SW480 (cell line): ENCODE measurements at regions not wholly inside any gene's neighbourhood (a gene's known extent, or its start where the extent isn't known, plus 50 kb on each side); places are given as distances from the start of the nearest gene placed in this dataset.

Experiments used
- DNase-seq: peaks from one replicate; pipeline ENCODE4 v3.0.0-alpha.2; 2016; ENCODE audit warnings: low spot score

DNA sequence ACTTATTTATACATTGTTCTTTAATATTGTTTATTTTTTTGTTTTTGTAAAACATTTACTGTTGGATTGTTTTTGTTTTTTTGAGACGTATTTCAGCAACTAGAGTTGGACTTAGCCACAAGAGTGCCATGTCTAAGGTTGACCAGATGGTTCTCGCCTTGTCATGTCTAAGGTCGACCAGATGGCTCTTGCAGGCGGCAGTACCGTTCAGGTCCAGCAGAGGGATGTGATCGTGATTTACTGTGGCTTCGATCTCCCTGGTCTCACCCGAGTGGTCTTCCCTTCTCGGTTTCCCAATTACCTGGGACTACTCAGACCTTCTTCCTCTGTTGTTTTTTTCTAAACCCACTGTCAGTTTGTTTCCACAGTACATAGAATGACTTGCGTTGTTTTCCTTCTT lies 1438.6 kb downstream of the UQCRFS1 start:
- DNase-seq: no peak

DNA sequence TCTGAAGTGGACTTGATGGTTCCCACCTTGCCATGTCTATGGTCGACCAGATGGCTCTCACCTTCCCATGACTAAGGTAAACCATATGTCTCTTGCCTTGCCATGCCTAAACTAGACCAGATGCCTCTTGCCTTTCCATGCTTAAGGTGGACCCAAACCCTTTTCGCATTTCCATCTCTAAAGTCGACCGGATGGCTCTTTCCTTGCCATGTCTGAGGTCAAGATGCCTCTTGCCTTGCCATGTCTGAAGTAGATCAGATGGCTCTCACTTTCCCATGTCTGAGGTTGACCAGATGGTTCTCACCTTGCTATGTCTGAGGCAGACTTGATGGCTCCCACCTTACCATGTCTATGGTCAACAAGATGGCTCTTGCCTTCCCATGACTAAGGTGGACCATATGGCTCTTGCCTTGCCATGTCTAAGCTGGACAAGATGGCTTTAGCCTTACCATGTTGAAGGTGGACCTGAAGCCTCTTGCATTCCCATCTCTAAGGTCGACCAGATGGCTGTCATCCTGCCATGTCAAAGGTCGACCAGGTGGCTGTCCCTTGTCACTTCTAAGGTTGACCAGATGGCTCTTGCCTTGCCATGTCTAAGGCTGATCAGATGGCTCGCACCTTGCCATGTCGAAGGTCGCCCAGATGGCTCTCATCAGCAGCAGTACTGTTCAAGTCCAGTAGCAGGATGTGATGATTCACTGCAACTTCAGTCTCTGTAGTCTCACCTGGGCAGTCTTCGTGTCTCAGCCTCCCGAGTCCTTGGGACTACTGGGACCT lies 1439.4 kb downstream of the UQCRFS1 start:
- DNase-seq: no peak

DNA sequence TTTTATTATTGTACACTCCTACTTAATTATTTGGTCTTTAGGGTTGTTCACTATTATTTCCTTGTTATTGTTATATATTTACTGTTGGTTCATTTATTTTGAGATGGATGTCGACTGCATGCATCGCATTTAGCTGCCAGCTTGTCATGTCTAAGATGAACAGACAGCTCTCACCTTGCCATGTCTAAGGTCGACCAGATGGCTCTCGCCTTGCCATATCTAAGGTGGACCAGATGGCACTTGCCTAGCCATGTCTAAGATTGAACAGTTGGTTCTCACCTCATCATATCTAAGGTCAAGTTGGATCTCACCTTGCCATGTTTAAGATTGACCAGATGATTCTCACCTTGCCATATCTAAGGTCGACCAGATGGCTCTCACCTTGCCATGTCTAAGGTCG lies 1440.9 kb downstream of the UQCRFS1 start:
- no peak for DNase-seq

DNA sequence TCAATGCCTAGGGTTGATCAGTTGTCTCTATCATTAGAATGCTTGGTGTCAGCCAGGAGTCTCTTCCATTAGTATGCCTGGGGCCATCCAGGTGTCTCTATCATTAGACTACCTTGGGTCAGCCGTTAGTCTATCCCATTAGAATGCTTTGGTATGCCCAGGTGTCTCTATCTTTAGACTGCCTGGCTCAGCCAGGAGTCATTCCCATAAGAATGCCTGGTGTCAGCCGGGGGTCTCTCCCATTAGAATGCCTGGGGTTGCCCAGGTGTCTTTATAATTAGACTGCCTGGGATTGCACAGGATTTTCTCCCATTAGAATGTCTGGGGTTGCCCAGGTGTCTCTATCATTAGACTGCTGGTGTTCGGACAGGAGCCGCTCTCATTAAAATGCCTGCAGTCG lies 1442.9 kb downstream of the UQCRFS1 start:
- DNase-seq: no peak

DNA sequence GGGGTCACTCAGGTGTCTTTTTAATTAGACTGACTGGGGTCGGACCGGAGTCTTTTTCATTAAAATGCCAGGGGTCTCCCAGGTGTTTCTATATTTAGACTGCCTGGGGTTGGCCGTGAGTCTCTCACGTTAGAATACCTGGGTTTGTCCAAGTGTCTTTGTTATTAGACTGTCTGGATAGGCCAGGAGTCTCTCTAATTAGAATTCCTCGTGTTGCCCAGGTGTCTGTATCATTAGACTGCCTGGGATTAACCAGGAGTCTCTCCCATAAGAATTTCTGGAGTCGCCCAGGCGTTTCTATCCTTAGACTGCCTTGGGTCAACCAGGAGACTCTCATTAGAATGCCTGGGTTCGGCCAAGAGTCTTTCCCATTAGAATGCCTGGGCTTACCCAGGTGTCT lies 1445.7 kb downstream of the UQCRFS1 start:
- no peak for DNase-seq

DNA sequence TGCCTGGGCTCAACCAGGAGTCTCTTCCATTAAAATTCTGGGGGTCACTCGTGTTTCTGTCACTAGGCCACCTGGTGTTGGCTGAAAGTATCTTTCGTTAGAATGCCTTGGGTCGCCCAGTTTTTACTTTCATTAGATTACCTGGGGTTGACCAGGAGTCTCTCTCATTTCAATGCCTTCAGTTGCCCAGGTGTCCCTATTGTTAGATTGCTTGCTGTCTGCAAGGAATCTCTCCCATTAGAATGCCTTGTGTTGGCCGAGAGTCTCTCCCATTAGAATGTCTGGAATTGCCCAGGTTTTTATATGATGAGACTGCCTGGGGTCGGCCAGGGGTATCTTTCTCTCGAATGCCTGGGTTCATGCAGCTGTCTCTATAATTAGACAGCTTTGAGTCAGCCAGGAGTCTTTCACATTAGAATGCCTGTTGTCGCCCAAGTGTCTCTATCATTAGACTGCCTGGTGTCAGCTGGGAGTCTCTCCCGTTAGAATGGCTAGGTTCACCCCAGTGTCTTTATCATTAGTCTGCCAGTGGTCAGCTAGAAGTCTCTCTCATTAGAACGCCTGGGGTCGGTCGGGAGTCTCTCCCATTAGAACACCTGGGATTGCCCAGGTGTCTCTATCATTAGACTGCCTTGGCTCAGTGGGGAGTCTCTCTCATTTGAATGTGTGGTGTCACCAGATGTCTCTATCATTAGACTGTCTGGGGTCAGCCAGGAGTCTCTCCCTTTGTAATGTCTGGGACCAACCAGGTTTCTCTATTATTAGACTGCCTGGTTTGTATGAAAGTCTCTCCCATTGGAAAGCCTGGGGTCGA lies 1446.8 kb downstream of the UQCRFS1 start:
- DNase-seq: no peak

DNA sequence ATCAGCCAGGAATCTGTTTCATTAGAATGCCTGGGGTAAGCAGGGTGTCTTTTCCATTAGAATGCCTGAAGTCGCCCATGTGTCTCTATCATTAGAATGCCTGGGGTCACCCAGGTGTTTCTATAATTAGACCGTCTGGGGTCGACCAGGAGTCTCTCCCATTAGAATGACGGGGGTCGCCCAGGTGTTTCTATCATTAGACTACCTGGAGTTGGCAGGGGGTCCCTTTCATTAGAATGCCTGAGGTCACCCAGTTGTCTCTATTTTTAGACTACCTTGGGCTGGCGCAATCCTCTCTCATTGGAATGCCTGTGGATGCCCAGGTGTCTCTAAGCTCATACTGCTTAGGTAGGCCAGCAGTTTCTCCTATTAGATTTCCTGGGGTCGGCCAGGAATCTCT lies 1447.6 kb downstream of the UQCRFS1 start:
- no peak for DNase-seq

DNA sequence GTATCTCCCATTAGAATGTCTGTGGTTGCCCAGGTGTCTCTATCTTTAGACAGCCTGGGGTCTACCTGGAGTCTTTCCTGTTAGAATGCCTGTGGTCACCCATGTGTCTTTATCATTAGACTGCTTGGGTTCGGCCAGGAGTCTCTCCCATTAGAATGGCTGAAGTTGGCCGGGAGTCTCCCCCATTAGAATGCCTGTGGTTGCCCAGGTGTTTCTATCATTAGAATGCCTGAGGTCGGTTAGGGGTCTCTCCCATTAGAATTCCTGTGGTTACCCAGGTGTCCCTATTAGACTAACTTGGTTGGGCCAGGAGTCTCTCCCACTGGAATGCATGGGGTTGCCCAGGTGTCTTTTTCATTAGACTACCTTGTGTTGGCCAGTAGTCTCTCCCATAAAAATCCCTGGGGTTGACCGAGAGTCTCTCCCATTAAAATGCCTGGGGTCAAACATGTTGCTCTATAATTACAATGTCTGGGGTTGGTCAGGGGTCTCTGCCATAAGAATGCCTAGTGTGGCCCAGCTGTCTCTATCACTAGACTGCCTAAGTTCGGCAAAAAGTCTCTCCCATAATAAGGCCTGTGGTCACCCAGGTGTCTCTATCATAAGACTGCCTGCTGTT lies 1448.7 kb downstream of the UQCRFS1 start:
- no peak for DNase-seq

DNA sequence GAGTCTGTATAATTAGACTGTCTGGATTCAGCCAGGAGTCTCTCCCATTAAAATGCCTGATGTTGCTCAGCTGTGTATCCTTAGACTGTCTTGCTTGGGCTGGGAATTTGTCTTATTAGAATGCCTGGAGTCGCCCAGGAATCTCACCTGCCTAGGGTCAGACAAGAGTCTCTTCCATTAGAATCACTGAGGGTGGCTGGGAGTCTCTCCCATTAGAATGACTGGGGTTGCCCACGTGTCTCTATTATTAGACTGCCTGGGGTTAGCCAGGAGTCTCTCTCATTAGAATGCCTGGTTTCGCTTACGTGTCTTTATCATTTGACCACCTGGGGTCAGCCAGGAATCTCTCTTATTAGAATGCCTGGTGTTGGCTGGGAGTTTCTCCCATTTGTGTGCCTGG lies 1450.0 kb downstream of the UQCRFS1 start:
- DNase-seq: no peak

DNA sequence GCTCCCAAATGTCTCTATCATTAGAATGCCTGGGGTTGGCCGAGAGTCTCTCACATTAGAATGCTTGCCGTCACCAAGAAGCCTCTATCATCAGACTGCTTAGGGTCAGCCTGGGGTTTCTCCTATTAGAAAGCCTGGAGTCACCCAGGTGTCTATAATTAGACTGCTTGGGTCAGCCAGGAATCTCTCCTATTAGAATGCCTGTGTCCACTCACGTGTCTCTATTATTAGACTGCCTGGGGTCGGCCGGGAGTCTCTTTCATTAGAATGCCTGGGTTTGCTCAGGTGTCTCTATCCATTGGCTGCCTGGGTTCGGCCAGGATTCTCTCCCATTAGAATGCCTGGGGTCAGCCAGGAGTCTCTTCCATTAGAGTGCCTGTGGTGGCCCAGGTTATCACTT lies 1453.1 kb downstream of the UQCRFS1 start:
- DNase-seq: no peak

DNA sequence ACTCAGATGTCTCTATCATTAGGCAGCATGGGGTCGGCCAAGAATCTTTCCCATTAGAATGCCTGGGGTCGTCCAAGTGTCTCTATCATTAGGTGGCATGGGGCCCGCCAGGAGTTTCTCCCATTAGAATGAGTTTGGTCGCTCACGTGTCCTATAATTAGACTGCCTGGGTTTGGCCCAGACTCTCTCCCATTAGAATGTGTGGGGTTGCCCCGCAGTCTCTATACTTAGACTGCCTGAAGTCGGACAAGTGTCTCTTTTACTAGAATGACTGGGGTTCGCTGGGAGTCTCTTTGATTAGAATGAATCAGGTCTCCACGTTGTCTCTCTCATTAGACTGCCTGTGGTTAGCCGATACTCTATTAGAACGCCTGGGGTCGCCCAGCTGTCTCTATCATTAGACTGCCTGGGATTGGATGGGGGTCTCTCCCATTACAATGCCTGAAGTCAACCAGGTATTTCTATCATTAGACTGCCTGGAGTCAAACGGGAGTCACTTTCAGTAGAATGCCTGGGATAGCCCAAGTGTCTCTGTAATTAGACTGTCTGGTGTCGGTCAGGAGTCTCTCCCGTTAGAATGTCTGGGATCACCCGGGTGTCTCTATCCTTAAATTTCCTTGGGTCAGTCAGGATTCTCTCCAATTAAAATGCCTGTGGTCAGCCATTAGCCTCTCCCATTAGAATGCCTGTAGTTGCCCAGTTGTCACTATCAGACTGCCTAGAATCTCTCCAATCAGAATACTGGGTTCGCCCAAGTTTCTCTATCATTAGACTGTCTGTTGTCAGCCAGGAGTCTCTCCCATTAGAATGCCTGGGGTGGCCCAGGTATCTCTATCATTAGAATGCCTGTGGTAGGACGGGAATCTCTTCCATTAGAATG lies 1454.1 kb downstream of the UQCRFS1 start:
- DNase-seq: no peak

DNA sequence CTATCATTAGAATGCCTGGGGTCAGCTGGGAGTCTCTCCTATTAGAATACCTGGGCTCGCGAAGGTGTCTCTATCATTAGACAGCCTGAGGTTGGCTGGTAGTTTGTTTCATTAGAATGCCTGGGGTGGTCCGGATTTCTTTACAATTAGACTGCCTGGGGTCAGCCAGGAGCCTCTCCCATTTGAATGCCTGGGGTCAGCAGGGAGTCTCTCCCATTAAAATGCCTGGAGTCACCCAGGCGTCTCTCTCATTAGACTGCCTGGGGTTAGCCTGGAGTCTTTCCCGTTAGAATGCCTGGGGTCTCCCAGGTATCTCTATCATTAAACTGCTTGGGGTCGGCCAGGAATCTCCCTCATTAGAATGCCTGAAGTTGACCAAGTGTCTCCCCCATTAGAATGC lies 1458.3 kb downstream of the UQCRFS1 start:
- no peak for DNase-seq

DNA sequence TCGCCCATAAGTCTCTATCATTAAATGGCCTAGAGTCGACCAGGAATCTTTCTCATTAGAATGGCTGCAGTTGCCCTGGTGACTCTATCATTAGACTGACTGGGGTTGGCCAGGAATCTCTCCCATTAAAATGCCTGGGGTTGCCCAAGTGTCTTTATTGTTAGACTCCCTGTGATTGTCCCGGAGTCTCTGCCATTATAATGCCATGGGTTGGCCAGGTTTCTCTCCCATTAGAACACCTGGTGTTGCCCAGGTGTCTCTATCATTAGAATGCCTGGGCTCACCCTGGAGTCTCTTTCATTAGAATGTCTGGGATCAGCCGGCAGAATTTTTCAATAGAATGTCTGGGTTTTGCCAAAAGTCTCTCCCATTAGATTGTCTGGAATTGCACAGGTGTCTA lies 1459.3 kb downstream of the UQCRFS1 start:
- no peak for DNase-seq

DNA sequence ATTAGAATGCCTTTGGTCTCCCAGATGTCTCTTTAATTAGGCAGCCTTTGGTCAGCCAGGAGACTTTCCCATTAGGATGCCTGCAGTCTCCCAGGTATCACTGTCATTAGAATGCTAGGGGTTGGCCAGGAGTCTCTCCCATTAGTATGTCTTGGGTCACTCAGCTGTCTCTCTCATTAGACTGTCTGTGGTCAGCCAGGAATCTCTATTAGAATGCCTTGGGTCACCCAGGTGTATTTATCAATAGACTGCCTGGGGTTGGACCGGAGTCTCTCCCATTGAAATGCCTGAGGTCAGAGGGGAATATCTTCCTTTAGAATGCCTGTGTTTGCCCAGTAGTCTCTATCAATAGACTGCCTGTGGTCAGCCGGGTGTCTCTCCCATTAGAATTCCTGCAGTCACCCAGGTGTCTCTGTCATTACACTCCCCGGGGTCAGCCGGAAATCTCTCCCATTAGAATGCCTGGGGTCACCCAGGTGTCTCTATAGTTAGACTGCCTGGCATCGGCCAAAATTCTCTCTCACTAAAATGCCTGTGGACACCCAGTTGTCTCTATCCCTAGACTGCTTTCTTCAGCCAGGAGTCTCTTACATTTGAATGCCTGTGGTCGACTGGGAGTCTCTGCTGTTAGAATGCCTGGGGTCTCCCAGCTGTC lies 1460.3 kb downstream of the UQCRFS1 start:
- no peak for DNase-seq

DNA sequence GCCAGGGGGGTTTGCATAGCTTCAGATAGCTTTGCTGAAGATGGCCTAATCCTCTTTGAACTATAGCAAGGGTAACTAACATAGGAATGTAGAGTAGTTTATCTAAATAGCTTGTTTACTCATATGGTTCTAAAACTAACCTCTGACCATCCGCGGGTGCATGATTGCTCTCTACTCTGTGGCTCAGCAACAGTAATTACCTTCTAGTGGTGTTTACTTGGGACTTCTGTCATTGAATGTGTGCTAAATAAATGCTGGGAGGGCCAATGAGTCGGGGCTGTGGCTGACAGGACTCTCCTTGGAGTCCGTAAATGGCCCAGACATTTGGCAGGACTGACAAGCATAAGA lies 1461.9 kb downstream of the UQCRFS1 start:
- DNase-seq: no peak

DNA sequence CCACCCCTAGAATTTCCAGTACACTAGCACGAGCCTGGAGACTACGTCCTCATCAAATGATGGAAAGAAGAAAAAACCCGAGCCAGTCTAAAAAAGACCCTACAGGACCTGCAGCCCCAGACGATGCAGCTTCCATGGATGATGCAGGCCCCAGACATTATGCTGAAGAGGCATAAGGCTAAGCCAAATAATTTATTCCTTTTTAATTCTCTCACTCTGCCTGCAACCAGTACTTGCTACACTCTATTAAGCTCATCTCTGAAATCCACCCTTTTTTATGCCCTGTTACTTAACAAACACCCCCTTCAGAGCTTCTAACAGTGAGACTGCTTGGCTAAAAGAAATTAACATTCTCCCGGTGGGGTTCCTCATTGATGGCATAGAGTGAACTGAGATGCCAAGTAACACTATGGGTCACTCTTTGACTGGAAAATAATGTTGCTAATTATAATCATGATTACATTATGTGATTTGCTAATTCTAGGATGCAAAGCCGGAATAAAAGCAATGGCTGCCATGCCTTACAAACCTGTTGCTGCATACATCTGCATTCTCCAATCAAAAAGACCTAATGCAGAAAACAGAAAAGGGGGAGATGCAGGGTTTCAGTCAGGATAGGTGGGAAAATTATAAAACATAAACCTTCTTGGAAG lies 1462.4 kb downstream of the UQCRFS1 start:
- no peak for DNase-seq

DNA sequence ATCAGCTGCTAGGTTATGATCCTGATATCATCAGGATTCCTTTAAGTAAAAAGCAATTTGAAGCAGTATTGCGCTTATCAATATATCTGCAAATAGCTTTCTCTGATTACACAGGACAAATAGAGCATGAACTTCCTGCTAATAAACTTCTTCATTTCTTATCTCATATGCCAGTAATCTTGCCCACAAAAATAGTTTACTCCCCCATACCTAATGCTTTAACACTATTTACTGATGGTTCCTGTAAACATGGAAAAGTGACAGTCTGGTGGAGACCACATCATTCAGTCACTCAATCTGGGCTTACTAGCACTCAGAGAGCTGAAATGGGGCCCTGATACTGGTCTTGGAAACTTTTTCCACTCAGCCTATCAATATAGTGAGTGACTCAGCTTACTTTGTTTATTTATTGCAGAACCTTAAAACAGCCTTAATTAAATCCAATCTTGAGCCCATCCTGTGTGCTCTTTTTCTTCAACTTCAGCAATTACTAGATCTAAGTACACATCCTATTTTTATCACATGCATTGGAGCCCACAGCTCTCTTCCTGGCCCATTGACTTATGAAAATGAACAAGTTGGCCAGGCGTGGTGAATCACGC lies 1464.3 kb downstream of the UQCRFS1 start:
- no peak for DNase-seq

DNA sequence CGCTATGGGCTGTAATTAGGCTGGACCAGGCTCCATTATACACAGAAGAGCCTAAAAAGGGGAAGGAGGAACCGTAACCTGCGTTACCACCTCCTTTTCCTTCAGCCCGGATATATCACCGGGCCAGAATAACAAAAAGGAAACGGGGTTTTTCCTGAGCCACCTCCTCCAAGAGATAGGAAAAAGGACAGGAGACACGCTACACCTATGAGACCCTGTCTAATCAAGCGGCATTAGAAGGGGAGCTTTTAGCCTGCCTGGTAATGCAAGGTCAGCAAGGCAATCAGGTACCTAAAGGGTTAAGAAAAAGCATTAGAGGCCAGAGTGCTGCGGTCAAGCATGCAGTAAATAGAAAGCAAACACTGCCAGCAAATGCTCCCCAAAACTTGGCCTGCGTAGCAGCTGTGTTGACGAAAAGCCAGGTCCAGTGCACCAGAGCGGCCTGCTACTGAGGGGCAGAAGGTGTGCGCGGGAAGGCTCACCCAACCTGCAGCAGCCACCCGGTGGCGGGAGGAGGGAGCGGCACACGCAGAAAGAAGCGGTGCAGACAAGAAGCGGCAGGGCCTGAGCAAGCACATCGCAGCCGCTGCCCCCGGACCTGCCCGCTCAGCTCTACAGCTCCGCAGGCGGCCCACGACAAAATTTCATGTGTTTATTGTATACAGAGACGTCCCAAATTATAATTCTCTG lies 1466.1 kb downstream of the UQCRFS1 start:
- DNase-seq: no peak

DNA sequence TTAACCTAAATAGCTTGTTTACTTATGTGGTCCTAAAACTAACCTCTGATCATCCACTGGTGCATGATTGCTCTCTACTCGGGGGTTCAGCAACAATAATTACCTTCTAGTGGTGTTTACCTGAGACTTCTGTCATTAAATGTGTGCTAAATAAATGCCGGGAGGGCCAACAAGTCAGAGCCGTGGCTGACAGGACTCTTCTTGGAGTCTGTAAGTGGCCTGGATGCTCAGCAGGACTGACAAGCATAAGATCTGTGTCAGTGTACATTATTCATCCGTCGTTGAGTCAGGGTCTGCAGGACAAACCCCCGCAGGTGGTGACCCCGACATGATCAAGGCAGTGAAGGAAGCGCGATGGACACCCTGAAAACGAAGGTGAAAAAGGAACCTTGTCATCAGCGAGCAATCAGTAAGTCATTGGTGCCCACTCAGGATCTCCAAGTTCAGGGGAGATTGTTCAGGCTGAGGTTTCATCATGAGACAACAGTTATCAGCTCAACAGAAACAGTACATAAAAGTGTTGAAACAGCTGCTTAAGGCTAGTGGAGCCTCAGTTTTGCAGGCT lies 1466.9 kb downstream of the UQCRFS1 start:
- no peak for DNase-seq
